ENCODE measurements at regions not wholly inside any gene's neighbourhood (a gene's known extent, or its start where the extent isn't known, plus 50 kb on each side); places are given as distances from the start of the nearest gene placed in this dataset.

DNA sequence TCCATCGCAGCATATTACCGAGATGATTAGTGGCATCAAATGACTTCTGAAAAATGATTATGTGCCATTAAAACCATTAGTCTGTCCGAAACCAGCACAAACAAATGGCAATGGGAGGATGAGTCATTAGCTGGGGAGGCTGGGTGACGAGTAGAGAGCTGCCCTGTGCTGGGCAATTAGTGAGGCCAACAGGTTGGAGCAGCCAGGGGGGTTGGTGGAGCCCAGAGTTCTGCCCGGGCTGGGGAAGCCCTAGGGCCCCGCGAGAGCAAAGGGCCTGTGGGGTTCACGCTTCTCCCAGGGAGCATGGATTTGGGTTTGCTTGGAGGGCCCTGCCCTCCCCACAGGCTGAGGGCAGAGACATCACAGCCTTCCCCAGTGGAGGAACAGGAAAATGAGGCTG lies 152.1 kb upstream of the RPL38 start:
- no peak for DNase-seq (ENCODE audit: low spot score)

DNA sequence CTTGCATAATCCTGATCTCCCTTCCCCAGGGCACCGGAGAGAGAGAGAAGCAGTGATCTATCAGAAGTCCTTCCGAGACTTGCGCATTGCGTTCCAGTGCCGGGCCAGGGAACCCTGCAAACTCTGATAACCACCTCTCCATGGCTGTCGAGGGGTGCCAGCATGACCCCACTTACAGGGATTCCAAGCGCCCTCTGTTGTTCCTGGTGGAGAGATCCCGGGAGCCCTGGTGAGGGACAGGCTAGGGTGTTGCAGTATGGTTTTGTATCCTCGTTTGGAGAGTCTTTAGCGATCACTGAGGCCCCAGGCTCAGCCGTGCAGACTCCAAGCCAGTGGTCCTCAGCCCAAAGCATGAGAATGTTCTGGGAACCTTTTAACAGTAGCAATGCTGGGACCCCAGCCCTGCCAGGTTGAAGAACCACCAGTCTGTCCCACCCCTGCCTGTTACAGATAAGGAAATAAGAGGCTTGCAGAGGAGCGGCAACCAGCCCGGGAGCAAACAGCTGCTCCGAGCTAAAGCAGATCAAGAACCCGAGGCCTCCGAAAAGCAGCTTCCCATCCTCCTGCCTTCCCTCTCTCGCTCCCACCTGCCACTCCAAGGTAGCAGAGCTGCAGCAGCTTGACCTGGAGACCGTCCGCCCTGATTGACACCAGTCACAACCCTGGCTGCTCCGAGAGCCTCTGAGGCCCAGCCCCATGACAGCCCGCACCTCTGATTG lies 150.3 kb upstream of the RPL38 start:
- no peak for DNase-seq (ENCODE audit: low spot score)

DNA sequence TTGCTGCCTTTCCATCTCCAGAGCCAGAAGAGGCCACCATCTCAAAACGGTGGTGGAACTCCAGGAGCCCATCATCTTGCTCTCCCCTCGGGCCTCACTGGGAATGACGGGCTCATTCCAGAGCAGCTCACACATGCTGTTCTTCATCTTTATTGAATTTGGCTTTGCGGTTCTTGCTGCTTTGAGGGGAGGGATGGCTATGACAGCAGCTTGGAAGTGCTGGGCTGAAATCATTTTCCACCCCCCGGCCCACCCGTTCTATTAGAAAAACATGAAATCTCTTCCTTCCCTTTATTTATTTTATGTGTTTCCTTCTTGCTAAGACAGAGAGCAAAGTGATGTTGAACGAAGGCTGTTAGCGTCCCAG lies 149.8 kb upstream of the RPL38 start:
- DNase-seq (ENCODE audit: low spot score), result no peak

DNA sequence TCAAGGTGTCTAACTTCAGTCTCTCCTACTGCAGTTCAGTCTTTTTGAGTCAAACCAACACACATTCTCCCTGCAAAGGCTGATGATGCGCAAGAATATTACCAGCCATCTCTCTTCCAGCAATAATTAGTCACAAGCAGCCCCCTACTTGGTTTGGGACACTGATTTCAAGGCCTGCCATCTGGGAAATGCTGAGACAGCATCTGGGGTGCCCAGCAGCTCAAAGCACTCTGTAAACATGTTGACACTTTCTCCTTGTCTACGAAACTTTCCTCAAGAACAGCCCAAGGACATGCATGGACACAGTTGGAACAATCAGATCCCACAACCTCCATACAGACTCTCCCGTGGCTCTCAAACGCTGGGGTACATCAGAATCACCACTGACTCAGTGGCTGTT lies 149.2 kb upstream of the RPL38 start:
- no peak for DNase-seq (ENCODE audit: low spot score)

GRCh38 chr17:74055508-74056160 lies 147.8 kb upstream of the RPL38 start:
- peak; percentile 22 for DNase-seq (ENCODE audit: low spot score)

GRCh38 chr17:74059479-74060240 lies 143.8 kb upstream of the RPL38 start:
- no peak for DNase-seq (ENCODE audit: low spot score)

DNA sequence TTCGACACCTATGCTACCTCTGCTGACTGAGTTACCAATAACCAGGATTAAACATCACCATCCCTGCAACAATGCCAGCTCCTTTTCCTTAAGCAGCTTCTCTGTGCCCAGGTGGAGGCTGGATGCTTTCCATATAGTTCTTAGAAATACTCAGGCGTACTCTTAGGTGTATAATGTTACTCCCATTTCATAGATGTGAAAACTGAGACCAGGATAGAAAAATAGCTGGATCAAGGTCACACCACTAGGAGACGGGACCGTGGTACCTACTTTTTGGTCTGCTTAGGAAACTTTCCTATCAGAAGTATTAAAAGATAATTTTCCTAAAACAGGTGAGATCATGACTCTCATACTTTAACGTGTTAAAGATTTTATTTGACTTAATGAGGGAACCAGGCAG lies 141.7 kb upstream of the RPL38 start:
- no peak for DNase-seq (ENCODE audit: low spot score)

GRCh38 chr17:74062234-74062633 lies 141.2 kb upstream of the RPL38 start:
- no peak for DNase-seq (ENCODE audit: low spot score)

- no peak for DNase-seq (ENCODE audit: low spot score)
Measured at GRCh38 chr17:74063439-74063838, 140.0 kb upstream of the RPL38 start.

DNA sequence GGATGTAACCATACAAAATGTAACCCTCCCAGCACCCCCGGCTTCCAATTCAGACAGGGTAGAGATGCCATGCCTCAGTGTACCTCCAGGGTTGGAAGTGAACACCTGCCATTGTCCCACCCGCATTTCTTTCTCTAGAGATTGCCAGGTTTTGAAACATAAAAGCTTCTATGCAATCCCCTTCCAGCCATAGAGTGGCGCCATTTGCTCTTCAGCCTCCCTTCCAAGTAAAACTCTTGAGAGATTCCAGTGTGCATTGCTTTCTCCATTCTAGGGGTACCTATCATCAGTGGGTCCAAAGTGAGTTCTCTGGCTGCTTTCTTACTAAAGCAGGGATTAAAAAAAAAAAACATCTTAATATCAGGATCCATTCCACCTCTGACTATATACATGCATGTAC lies 133.1 kb upstream of the RPL38 start:
- DNase-seq (ENCODE audit: low spot score), result no peak

DNA sequence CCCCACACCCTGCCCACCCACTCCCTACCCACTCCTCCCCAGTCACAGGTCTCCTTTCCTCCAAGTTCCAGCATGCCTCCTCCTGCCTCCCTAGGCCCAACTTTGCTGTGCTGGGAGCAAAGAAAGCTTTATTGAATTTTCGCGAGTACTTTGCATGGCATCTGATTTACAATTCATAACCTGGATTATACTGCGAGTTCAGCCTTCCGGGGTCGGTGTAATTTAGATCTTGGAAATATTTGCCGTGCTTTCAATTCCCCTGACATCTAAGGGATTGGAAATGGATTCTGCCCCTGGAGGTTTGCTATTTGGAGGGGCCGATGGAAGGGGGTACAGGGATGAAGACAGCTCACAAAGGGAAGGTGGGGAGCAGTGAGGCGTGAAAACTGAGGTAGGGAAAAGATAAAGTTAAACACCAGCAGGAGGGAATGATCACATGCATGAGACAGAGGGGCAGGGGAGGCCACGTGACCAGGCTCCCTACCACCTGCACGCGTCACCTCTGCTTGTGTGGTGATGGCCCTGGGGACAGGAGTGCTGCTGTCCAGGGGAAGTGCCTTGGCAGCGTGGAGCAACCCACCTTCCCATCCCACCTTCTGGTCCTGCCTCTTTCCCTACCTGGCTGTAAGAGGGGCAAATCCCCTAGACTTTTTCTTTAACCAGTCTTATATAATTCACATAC lies 132.3 kb upstream of the RPL38 start:
- DNase-seq (ENCODE audit: low spot score), result no peak

GRCh38 chr17:74072340-74072739 lies 131.1 kb upstream of the RPL38 start:
- DNase-seq (ENCODE audit: low spot score), result no peak

GRCh38 chr17:74076446-74076845 lies 127.0 kb upstream of the RPL38 start:
- DNase-seq (ENCODE audit: low spot score), result no peak

DNA sequence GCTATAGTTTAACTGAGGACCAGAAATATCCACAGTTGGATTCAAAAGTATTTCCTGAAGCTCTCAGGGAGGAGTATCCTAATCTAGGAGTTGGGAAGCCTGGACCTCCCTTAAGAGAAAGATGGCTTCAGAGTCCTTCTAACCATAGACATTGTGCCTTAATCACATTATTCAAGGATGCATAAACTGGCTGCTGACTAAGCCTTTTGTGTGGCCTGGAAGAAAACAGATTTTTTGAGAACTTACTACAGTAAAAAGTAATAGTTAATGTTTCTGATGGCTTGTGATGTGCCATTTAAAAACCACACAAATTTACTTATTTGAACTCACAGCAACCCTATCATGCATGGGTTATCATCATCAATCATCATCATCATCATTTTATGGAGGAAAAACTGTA lies 126.2 kb upstream of the RPL38 start:
- no peak for DNase-seq (ENCODE audit: low spot score)

DNA sequence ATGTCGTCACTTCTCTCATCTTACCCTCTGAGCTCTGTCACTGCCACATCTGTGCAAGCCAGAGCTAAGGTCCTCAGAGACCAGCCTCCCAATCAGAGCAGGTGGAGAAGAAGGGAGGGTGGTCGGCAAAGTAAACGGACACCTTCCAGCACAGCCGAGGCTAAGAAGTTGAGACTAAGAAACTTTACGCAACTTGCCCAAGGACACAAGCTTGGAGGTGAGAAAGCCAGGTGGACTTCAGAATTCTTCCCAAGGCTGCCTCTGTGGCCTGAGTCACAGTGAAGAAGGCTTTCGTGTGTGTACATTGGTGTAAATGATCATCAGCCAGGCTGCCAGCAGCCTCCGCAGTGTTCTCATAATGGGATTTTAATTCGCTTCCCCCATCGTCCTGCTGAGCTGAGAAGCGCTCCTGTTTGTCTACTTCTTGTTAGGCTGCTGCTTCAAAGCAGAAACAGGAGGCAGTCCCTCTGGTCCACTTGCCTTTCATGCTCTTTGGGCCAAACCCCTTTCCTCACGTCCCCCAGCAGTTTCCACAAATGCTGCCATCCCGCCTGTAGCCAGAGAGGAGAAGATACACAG lies 125.0 kb upstream of the RPL38 start:
- no peak for DNase-seq (ENCODE audit: low spot score)

DNA sequence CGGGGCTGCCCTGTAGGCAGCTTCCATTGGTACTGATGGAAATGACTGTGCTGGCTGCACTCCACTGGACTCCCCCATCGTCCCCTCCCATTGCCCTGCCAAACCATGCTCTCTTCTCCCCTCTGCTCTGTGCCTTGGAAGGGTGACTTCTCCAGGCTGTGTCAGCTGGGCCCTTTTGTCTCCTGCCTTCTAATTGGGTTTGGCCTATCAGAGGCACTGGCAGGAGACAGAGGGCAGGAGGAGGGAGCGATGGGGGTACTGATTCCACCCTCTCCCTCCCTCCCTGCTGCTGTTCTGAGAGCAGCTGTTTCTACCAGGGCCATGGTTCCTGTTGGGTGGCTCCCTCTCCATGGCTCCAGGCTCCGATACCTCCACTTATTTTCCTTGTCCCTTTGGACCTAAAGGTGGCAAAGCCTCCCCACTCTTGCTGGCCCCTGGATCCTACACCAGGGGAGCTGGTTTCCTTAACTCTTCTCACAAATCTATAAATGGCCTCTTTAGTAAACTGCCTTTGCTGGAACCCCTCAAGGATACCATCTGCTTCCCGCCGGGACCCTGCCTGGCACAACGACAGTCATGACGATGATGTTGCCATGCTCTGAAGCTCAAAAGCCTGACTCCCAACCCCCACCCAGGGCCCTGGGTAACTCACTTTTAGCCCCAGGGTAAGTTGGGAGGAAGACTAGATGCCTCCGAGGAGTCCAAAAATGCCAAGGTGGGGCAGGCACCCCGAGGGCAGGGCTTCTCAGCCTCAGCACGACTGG lies 123.8 kb upstream of the RPL38 start:
- DNase-seq (ENCODE audit: low spot score), result no peak

DNA sequence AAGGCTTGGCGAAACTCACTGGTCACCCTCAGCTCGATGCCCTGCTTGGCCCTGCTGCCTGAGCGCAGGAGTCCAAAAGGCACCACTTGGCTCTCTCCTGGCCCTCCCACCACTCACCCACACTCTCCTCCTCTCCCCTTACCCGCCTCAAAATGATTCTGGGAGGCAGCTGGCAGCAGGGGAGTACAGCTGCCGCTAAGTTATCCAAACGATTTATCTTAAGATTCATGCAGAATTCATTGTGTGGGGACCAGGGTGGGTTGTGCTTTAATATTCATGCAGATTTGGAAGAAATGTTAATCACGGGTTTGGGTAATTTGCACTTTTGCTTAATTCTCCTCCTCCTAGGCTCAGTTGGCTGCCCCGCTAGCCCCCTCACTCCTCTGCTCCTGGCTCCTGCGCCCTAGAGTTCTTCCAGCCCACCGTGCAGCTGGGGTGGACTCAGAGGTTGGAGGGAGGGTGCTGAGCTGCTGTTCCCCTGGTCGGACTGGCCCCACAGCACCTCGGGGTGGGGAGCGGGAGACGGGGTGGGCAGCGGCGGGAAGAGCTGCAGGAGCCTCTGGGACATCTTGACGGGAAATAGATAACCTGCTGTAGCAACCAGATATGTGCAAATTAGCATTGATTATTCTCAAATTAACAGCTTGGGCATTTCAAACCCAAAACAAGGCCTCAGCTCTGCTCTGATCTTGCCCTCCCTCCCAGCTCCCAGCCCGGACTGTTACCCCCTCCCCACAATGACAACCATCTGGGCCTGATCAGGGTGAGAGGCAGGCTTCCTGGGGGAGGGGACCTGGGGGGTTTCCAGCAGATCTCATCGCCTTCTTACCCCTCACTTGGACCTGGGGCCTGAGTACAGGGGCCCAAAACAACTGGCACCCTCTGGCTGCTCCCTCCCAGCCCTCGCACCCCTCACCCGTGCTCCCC lies 122.6 kb upstream of the RPL38 start:
- no peak for DNase-seq (ENCODE audit: low spot score)

DNA sequence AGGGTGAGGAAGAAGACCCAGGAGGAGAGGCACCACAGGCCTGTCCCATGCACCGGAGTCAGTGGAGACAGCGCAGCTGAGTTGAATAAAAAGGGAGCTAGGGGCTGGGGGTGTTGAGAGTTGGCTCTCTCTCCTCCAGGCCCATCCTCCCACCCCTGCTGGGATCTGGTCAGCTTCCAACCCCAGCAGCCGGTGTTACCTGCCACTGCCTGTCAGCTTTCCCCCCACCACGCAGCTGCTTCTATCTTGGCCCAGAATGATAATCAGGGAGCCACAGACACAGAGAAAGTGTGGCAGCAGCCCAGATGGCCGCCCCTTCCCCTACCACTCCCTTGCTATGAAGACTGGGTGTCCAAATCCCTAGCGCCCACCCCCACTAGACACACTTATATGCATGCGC lies 120.6 kb upstream of the RPL38 start:
- no peak for DNase-seq (ENCODE audit: low spot score)

DNA sequence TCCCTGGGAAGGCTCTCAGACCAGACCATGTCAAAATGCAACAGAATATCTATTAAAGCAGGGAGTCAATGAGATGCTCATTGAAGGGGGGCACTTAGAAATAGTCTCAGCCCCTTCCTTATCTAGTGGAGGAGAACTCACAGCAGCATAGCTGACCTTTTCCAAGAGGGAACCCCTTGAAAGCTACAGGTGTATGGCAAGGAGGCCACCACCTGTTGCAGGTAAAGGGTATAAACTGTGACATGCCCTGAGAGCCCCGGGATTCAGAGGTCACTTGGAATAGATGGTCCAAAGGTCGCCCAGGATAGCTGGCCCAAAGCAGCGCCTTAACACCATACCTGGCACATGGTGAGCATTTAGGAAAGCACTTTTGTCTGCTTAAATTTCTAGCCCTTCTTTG lies 120.2 kb upstream of the RPL38 start:
- no peak for DNase-seq (ENCODE audit: low spot score)

- DNase-seq (ENCODE audit: low spot score), result no peak
Measured at GRCh38 chr17:74085434-74085833, 118.0 kb upstream of the RPL38 start.

Measured in cerebellar cortex (tissue), 1 donor.